ENCODE measurements at regions not wholly inside any gene's neighbourhood (a gene's known extent, or its start where the extent isn't known, plus 50 kb on each side); places are given as distances from the start of the nearest gene placed in this dataset.

DNA sequence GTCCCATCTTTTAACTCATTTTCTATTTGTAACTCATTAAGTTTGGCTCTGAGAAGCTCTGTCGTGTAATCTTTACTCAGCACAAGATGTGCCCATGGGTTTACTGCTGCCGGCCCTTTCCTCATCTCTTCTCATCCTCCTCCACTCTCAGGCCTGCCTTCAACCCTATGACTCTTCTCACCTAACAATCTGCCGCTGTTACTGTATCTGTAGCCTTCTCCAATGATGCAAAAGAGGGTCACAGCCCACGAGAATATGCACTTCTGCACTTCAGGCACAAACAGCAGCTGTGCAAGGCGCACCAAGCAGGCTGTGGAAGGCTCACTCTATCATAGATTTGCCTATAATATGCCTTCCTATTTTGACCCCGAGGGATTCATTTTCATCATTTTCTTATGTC lies 546.5 kb upstream of the GALNTL6 start:
- WGBS, 2 experiments (ENCODE audit: extremely low coverage in 1 of 2, insufficient coverage in 1 of 2, insufficient read length in 1 of 2, insufficient replicate concordance in 2 of 2, low coverage in 1 of 2, low lambda C conversion rate in 2 of 2, missing lambda C conversion rate in 1 of 2): 88% methylated on average over 6 of the region's 6 CpGs; no CpG with 5 or more reads in 1 of the 2 experiments
- FAIRE-seq: no peak
- H2BK5ac ChIP-seq (ENCODE audit: low read depth, low read length): no peak overlapping the region
- no peak overlapping the region for H2BK120ac ChIP-seq (replicated peaks; ENCODE audit: low read depth, low read length)
- no peak for DNase-seq (ENCODE audit: low read depth in 1 of 2, low spot score in 2 of 2)
- no peaks in the 10 kb centered on the region for H3K23me2 ChIP-seq (ENCODE audit: low read depth, low read length)
- H3K9me3 ChIP-seq (ENCODE audit: insufficient read depth in 2 of 2, low read depth in 1 of 2, low read length in 1 of 2): no peaks in the 10 kb centered on the region
- H3K23ac ChIP-seq (ENCODE audit: insufficient read length): no peak overlapping the region
- no peak overlapping the region for H3K14ac ChIP-seq (ENCODE audit: insufficient read length)
- H3K18ac ChIP-seq (ENCODE audit: extremely low read depth, low read length): no peak overlapping the region
- H4K5ac ChIP-seq (ENCODE audit: insufficient read length, low read depth, low read length): no peak overlapping the region
- H3K79me2 ChIP-seq (ENCODE audit: control insufficient read depth in 1 of 2, insufficient read depth in 2 of 2, low read length in 2 of 2): no peaks in the 10 kb centered on the region
- no peaks in the 10 kb centered on the region for H3K79me1 ChIP-seq (ENCODE audit: low read depth, low read length)
- no peaks in the 10 kb centered on the region for H3K27me3 ChIP-seq (replicated peaks in 1 of 4; ENCODE audit: control insufficient read depth in 3 of 4, extremely low read depth in 1 of 4, insufficient read depth in 3 of 4, low read length in 3 of 4)
- no peak overlapping the region for H3K56ac ChIP-seq (replicated peaks; ENCODE audit: insufficient read length, low read depth, low read length)
- no peak overlapping the region for H2BK20ac ChIP-seq (ENCODE audit: low read length)
- no peak overlapping the region for H3K4ac ChIP-seq (replicated peaks; ENCODE audit: insufficient read length, low read depth, low read length)
- H4K8ac ChIP-seq (ENCODE audit: extremely low read depth, insufficient read depth, low read length): peak overlapping the region; percentile 11; the same call in 1 of the 2 replicates
- no peaks in the 10 kb centered on the region for H3K4me1 ChIP-seq (replicated peaks in 1 of 4; ENCODE audit: control insufficient read depth in 3 of 4, insufficient read depth in 4 of 4, low read length in 3 of 4)
- H4K91ac ChIP-seq (replicated peaks; ENCODE audit: insufficient read length, low read length): no peak overlapping the region
- no peak overlapping the region for H2BK12ac ChIP-seq (ENCODE audit: low read depth, low read length)
- H2AFZ ChIP-seq (ENCODE audit: low read length): peak overlapping the region; percentile 62; the same call in 1 of the 2 replicates
- H3K9ac ChIP-seq (replicated peaks in 1 of 4; ENCODE audit: extremely low read depth in 1 of 4, low read depth in 3 of 4, low read length in 3 of 4): no peak overlapping the region
- H3K4me2 ChIP-seq (ENCODE audit: insufficient read depth in 1 of 2, low read depth in 2 of 2, low read length in 2 of 2): no peak overlapping the region
- no peak overlapping the region for H2AK5ac ChIP-seq (ENCODE audit: low read depth, low read length)
- no peak overlapping the region for H3K27ac ChIP-seq (ENCODE audit: low read depth, low read length)
- H2BK15ac ChIP-seq (ENCODE audit: low read length): no peak overlapping the region
- H3K4me3 ChIP-seq (ENCODE audit: extremely low read depth in 1 of 4, insufficient read depth in 2 of 4, low read depth in 3 of 4, low read length in 4 of 4): no peak overlapping the region
- POLR2A ChIA-PET (ENCODE audit: partially characterized antibody): no interaction called here
- TF ChIP-seq KDM5A (IDR thresholded peaks at IDR 0.05; ENCODE audit: low read length): no peak
- TF ChIP-seq, protein P1, sequence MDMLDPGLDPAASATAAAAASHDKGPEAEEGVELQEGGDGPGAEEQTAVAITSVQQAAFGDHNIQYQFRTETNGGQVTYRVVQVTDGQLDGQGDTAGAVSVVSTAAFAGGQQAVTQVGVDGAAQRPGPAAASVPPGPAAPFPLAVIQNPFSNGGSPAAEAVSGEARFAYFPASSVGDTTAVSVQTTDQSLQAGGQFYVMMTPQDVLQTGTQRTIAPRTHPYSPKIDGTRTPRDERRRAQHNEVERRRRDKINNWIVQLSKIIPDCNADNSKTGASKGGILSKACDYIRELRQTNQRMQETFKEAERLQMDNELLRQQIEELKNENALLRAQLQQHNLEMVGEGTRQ (IDR thresholded peaks at IDR 0.05; ENCODE audit: low read length): no peak
- TF ChIP-seq ZNF274 (IDR thresholded peaks at IDR 0.05; ENCODE audit: borderline replicate concordance, extremely low read depth, low read length): no peak
- TF ChIP-seq SP2 (IDR thresholded peaks at IDR 0.05; ENCODE audit: low read length): no peak
- H3K36me3 ChIP-seq (ENCODE audit: control insufficient read depth in 2 of 4, insufficient read depth in 4 of 4, low read length in 3 of 4): no peaks in the 10 kb centered on the region
- H4K20me1 ChIP-seq (replicated peaks in 1 of 2; ENCODE audit: control insufficient read depth in 1 of 2, insufficient read depth in 2 of 2, low read length in 2 of 2): no peaks in the 10 kb centered on the region
- CTCF ChIA-PET (ENCODE audit: partially characterized antibody): interaction anchor here (2.3 kb wide), 1 partner anchor 276 kb away, joined by 6 read pairs; no protein-coding TSS in a partner anchor
